Upper lobe of right lung (tissue), 1 donor: ENCODE measurements at regions not wholly inside any gene's neighbourhood (a gene's known extent, or its start where the extent isn't known, plus 50 kb on each side); places are given as distances from the start of the nearest gene placed in this dataset.

Experiments used
- ATAC-seq: fragments of 200-7000 bp; cut with Tn5 transposase; one replicate; pipeline ENCODE4 v1.9.1; 2020; ENCODE audit warnings: mild to moderate bottlenecking, moderate library complexity
- DNase-seq: peaks from one replicate; pipeline ENCODE4 v3.0.0-alpha.2; 2020
- H3K27ac ChIP-seq: fragments of 200-600 bp; one replicate; pipeline ENCODE4 v1.8.0; 2022
- H3K27me3 ChIP-seq: fragments of 200-600 bp; one replicate; pipeline ENCODE4 v1.8.0; 2022; ENCODE audit warnings: mild to moderate bottlenecking
- H3K36me3 ChIP-seq: fragments of 200-600 bp; one replicate; pipeline ENCODE4 v1.8.0; 2022
- H3K4me1 ChIP-seq: fragments of 200-600 bp; one replicate; pipeline ENCODE4 v1.8.0; 2022
- H3K4me3 ChIP-seq: fragments of 200-600 bp; one replicate; pipeline ENCODE4 v1.8.0; 2022; ENCODE audit warnings: mild to moderate bottlenecking
- H3K9me3 ChIP-seq: fragments of 200-600 bp; one replicate; pipeline ENCODE4 v1.8.0; 2022
- intact Hi-C: fragments of 100-400 bp; cut with DNase I; formaldehyde crosslinking; loops from one replicate; pipeline ENCODE4 v1.11.0; 2022
- TF ChIP-seq, protein P1 (sequence below): fragments of 200-600 bp; IDR thresholded peaks from one replicate; pipeline ENCODE4 v1.8.0; 2022; ENCODE audit warnings: antibody characterized with exemption
- donor health status: DM: no; HTN: yes; CAD: no; lungs with severe emphysema.

GRCh38 chr2:52844701-52845423, 922.7 kb upstream of the CHAC2 start:
- Histone ChIP-seq H3K4me1 (no peaks in the 10 kb centered on the region), H3K9me3 (no peaks in the 10 kb centered on the region), H3K36me3 (no peaks in the 10 kb centered on the region), H3K27ac (no peak overlapping the region), H3K4me3 (no peak overlapping the region), H3K27me3 (no peaks in the 10 kb centered on the region)
- TF ChIP-seq, protein P1, sequence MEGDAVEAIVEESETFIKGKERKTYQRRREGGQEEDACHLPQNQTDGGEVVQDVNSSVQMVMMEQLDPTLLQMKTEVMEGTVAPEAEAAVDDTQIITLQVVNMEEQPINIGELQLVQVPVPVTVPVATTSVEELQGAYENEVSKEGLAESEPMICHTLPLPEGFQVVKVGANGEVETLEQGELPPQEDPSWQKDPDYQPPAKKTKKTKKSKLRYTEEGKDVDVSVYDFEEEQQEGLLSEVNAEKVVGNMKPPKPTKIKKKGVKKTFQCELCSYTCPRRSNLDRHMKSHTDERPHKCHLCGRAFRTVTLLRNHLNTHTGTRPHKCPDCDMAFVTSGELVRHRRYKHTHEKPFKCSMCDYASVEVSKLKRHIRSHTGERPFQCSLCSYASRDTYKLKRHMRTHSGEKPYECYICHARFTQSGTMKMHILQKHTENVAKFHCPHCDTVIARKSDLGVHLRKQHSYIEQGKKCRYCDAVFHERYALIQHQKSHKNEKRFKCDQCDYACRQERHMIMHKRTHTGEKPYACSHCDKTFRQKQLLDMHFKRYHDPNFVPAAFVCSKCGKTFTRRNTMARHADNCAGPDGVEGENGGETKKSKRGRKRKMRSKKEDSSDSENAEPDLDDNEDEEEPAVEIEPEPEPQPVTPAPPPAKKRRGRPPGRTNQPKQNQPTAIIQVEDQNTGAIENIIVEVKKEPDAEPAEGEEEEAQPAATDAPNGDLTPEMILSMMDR, result no peak
- intact Hi-C loops, result no loop called here
- ATAC-seq (no peak), DNase-seq (no peak)

- H3K4me1 ChIP-seq, result no peaks in the 10 kb centered on the region
- ATAC-seq (no peak), DNase-seq (no peak)
- intact Hi-C loops, result no loop called here
- no peak overlapping the region for H3K27ac ChIP-seq
- no peaks in the 10 kb centered on the region for H3K9me3 ChIP-seq
- H3K27me3 ChIP-seq, result no peaks in the 10 kb centered on the region
- no peaks in the 10 kb centered on the region for H3K36me3 ChIP-seq
- TF ChIP-seq, protein P1, result no peak
- no peak overlapping the region for H3K4me3 ChIP-seq
These were observed 931.7 kb upstream of the CHAC2 start for GRCh38 chr2:52835909-52836308.

DNA sequence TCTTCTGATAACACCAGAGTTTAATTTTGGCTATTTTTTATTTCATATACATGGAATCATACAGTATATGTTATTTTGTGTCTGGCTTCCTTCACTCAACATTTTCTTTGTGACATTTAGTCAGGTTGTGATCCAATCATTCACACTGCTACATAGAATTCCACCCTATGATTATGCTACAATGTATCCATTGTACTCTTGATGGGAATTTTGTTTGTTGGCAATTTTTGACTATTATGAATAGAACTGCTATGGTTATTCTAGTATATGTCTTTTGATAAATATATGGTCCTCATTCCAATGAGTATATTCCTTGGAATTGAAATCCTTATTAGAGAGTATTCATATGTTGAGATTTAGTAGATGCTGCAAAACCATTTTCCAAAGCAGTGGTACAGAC, 936.4 kb upstream of the CHAC2 start:
- Histone ChIP-seq H3K27ac (no peak overlapping the region), H3K27me3 (no peaks in the 10 kb centered on the region), H3K4me3 (no peak overlapping the region), H3K36me3 (no peaks in the 10 kb centered on the region), H3K4me1 (no peaks in the 10 kb centered on the region), H3K9me3 (no peaks in the 10 kb centered on the region)
- intact Hi-C loops, result no loop called here
- ATAC-seq (no peak), DNase-seq (no peak)
- TF ChIP-seq, protein P1, result no peak

DNA sequence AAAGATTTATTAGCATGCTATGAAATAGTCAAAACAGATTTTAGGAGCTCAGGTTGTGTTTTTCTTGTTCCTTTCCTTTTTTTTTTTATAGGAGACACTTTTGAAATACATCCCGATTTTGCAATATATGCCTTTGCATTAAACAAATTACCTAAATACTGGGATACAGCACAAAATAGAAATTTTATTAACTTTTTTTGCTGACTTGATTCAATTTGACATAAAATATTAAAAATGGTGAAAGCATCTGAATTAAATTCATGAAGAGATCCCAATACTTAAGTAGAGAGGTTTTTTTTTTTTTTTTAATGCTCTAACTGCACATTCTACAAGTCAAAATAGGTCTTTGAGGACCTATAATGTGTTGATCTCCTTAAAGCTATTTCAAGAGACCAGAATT, 939.5 kb upstream of the CHAC2 start:
- intact Hi-C loops, result no loop called here
- DNase-seq, result no peak
- H3K9me3 ChIP-seq, result no peaks in the 10 kb centered on the region
- ATAC-seq, result no peak
- no peak overlapping the region for H3K4me3 ChIP-seq
- H3K27me3 ChIP-seq, result no peaks in the 10 kb centered on the region
- H3K4me1 ChIP-seq, result no peaks in the 10 kb centered on the region
- H3K27ac ChIP-seq, result no peak overlapping the region
- H3K36me3 ChIP-seq, result no peaks in the 10 kb centered on the region
- TF ChIP-seq, protein P1, result no peak

DNA sequence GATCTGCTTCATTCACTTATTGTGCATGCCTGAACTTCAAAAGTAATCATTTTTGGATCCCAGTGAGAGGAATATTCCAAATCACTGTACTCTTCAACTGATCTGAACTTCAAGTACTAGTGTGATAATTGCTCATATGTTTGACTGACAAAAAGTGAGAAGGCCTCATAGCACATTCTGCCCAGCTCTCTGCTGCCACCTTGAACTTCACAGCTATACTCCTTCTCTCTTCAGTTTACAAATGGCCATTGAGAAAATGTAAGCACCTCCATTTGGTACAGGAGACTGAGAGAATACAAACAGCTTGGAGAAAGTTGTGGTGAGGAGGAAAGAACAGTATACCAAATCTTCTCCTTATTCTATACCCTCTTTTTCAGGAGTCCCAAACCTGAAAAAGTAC, 946.0 kb upstream of the CHAC2 start:
- Histone ChIP-seq H3K4me1 (no peaks in the 10 kb centered on the region), H3K27me3 (no peaks in the 10 kb centered on the region), H3K27ac (no peak overlapping the region), H3K36me3 (no peaks in the 10 kb centered on the region), H3K9me3 (no peaks in the 10 kb centered on the region), H3K4me3 (no peak overlapping the region)
- intact Hi-C loops, result no loop called here
- no peak for DNase-seq
- TF ChIP-seq, protein P1, result no peak
- no peak for ATAC-seq

GRCh38 chr2:52818958-52819357, 948.6 kb upstream of the CHAC2 start:
- Histone ChIP-seq H3K27me3 (no peaks in the 10 kb centered on the region), H3K9me3 (no peaks in the 10 kb centered on the region), H3K27ac (no peak overlapping the region), H3K4me1 (no peaks in the 10 kb centered on the region), H3K36me3 (no peaks in the 10 kb centered on the region), H3K4me3 (no peak overlapping the region)
- no peak for DNase-seq
- intact Hi-C loops, result no loop called here
- ATAC-seq, result no peak
- TF ChIP-seq, protein P1, result no peak
